NCI-H2029 (cell line): ENCODE measurements at regions not wholly inside any gene's neighbourhood (a gene's known extent, or its start where the extent isn't known, plus 50 kb on each side); places are given as distances from the start of the nearest gene placed in this dataset.
"Not testable (repeated sequence)": the region's sequence is repeated elsewhere in the genome, so short reads cannot be mapped to it uniquely, and the experiment has no call there.

Experiments
- DNase-seq: peaks from one replicate; lab custom pipeline; 2025; lab: John Stamatoyannopoulos, UW

DNA sequence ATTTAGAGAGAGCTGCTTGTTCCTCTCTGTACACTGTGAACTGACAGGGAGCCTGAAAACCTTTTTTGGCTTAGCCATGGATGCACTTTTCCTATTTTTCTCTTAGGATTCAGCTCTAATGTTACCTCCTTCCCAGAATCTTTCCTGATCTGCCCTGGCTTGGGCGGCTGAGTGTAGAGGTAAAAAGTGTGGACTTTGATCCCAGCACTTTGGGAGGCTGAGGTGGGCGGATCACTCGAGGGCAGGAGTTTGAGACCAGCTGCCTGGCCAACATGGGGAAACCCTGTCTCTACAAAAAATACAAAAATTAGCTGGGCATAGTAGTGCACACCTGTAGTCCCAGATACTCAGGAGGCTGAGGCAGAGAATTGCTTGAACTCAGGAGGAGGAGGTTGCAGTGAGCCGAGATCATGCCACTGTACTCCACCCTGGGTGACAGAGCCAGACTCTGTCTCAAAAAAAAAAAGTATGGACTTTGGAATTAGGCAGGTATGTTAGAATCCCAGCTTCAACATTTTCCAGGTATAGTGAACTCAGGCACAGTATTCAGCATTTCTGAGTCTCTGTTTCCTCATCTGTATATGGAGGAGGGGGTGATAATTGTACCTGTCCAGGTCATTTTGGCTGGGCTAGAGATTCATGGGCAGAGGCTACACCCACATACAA is 212.5 kb upstream of the EEF2KMT start:
- no peak for DNase-seq

DNA sequence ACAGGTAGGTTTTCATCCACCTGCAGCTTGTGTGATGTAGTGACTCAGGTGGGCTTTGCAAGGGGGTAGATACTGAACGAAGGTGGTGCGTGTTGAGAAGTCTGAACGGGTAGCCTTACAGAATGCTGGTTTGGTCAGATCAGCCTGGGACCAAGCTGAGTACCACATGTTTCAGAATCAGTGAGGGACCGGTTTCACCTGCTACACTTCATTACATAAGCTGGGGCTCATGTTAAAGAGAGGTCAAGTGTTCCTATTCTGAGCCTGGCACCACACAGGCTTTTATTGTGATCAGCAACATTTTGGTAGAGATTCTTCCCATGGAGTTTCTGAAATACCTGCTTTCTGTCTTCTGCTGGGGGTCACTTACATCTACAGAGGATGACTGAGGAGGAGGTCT is 207.4 kb upstream of the EEF2KMT start:
- DNase-seq = no peak

DNA sequence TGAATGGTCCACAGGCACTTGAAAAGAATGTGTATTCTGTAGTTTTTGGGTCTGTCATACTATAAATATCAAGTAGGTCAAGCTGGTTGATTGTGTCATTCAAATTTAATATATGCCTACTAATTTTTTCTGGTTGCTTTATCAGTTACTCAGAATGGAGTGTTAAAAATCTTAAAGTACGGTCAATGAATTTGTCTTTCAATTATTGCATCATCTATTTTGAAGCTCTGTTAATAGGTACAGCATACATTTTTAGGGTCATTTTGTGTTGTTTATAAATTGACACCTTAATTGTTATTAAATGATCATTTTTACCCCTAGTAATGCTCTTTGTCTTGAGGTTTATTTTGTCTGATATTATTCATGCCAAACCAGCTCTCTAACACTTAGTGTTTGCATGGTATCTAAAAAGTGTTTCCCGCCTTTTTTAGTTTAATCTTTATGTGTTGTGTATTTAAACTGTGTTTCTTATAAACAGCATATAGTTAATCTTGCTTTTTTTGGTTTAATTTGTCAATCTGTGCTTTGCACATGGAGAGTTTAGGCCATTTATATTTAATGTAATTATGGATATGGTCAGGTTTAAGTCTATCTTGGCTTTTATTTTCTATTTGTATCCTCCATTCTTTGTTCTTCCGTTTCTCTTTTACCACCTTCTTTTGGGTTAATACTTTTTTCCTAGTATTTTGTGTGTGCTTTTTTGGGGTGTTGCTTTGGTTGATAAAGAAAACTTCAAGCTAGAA is 204.9 kb upstream of the EEF2KMT start:
- no peak for DNase-seq

DNA sequence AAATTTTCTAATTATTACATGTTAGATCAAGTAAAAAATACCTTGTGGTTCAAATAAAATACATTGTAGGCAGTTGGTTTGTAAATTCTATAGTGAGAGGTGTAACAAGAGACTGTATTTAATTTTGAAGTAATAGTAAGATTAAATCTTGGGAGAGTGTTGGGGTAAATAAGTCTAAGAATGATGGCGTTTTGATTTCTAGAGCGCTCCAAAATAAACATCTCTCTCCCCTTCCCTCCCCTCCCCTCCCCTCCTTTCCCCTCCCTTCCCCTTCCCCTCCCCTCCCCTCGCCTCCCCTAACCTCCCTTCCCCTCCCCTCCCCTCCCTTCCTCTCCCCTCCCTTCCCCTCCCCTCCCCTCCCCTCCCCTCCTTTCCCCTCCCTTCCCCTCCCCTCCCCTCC is 200.6 kb upstream of the EEF2KMT start:
- DNase-seq = no peak

DNA sequence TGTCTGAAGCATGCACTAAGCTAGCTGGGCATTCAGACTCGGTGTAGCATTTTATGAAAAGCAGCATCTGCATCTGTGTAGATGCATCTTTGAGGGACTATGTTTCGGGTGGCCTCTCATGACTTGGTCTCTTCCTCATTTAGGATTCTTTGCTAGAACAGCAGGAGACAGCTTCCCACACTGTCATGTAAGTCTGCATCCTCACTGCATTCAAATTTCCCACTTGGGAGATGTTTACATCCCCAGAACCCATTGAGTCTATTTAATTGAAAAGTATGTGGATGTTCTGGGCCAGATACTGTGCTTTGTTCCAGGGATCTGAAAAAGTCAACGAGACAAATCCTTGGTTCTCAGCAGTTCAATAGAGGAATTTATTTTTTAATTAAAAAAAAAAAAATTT is 198.6 kb upstream of the EEF2KMT start:
- no peak for DNase-seq

DNA sequence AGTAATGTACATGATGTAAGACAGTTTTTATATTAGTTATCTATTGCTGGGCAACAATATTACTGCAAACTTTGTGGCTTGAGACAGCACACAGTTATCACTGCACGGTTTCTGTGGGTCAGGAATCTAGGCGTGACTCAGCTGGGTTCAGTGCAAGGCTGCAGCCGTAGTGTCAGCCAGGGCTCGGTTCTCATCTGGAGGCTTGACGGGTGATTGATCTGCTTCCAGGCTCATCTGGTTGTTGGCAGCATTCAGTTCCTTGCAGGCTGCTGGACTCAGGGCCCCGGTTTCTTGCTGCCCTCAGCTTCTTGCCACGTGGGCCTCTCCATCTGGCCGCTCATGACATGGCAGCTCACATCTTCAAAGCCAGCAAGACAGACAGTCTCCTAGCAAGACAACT is 197.7 kb upstream of the EEF2KMT start:
- DNase-seq = not testable (repeated sequence)

DNA sequence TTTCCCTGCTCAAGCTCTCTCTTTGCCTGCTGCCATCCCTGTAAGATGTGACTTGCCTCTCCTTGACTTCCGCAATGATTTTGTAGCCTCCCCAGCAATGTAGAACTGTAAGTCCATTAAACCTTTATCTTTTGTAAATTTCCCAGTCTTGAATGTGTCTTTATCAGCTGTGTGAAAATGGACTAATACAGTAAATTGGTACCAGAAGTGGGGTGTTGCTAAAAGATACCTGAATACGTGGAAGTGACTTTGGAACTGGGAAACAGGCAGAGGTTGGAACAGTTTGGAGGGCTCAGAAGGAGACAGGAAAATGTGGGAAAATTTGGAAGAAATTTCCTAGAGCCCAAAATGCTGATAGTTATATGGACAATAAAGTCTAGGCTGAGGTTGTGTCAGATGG is 184.6 kb upstream of the EEF2KMT start:
- DNase-seq = not testable (repeated sequence)

DNA sequence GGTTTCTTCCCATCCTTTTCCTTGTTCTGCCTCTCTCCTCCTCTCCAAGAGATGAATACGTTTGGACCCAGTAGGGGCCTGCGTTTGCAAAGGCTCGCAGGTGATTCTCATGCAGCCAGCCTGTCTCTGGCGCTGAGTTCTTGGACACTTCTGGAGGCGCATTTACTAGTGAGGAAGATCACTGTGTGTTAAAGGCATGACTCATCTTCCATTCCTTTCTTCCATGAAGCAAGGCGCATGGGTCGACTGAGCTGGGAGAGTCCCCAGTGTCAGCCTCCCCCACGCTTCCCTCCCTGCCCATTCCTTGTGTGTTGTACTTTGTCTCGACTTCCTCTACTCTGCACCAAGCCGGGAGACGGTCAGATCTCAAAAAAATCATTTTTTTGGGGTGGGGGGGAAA is 159.9 kb upstream of the EEF2KMT start:
- no peak for DNase-seq

DNA sequence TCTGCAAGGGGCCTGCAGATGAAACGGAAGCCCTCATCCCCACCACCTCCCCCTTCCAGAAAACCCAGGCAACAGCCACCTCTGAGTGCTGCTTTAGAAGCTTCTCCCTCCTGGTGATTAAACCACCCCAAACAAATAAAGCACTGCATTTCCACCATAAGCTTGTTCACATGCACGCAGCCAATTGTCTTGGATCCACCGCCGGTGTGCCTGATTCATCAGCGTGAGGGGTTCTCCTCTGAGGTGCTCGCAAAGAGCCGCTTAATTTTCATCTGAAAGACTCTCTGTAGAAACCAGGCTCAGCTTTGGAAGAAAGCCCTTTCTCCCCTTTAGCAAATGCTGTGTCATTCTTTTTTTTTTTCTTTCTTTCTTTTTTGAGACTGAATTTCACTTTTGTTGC is 155.2 kb upstream of the EEF2KMT start:
- no peak for DNase-seq

DNA sequence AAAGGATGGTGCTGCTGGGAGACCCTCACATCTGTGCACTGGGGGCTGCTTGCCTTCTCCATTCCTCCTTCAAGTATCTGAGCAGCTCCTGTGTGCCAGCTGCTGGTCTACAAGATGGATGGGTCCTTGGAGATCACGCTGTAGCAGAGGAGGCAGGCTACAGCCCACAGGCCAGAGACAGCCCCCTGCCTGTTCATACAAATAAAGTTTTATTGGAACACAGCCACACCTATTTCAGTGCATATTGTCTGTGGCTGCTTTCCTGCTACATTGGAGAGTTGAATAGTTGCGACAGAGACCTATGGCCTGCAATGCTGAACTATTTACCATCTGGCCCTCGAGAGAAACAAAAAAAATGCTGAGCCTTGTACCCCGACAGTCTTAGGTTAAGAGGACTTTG is 149.8 kb upstream of the EEF2KMT start:
- DNase-seq = not testable (repeated sequence)

DNA sequence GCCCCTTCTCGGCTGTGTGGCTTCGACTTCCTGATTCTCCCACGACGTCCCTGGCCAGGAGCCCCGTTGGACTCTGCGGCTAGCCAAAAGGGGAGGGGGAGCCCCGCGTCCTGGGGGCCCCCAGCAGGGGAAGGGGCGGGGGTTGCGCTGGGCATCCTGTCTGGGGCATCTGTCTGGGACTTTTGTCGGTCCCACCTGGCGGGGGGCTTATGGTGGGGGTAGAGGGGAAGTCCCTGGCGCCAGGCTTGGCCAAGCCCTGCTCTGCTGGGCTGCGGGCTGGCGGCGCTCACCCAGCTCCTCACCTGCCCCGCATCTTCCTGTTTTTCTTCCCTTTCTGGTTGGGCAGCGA is 142.7 kb upstream of the EEF2KMT start:
- not testable (repeated sequence) for DNase-seq

DNA sequence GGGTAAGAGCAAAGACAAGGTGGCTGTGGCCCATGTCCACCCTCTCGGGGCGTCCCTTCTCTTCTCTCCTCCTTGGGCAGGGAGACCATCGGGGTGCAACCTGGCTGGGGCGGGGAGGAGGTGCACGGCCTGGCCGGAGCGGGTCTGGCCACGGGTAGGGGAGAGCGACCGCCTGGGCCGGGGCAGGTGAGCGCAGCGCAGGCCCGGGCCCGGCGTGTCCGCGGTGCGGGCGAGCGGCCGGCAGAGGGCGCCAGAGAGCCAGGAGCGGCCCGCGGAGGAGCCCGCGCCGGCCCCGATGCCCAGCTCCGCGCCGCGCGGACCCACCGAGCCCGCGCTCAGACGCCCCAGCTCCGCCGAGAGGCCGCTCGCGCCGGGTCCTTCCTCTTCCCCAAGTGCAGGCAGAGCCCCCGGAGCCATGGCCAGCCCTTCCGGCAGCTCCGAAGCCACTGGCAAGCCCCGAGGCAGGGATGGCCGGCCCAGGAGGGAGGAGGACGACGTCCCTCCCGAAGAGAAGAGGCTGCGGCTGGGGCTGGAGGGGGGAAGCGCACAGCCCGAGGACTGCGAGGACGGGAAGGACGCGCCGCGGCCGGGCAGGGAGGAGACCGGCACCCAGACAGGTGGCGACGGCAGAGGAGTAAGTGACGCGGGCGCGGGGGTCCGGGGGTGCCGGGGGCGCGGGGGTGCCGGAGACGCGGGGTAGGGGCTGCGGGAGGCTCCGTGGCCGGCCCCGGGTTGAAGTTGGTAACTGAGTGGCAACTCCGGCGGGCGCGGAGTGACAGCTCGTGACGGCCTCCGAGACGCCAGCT is 142.1 kb upstream of the EEF2KMT start:
- not testable (repeated sequence) for DNase-seq

DNA sequence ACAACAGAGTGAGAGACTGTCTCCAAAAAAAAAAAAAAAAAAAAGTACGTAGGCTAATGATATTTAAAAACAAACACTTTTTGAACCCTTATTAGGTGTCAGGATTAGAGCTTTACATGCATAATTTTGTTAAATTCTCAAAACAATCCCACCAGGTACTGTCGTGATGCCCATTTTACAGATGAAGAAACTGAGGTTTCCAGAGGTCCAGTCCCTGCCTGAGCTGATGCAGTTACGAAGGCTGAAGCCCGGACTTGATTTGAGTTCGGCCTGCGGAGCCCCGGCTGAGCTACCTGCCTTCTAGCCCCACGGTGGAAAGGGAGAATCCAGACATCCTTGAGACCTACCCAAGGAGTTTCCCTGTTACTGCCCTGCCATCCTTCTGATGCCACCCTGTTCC is 137.5 kb upstream of the EEF2KMT start:
- DNase-seq = no peak

DNA sequence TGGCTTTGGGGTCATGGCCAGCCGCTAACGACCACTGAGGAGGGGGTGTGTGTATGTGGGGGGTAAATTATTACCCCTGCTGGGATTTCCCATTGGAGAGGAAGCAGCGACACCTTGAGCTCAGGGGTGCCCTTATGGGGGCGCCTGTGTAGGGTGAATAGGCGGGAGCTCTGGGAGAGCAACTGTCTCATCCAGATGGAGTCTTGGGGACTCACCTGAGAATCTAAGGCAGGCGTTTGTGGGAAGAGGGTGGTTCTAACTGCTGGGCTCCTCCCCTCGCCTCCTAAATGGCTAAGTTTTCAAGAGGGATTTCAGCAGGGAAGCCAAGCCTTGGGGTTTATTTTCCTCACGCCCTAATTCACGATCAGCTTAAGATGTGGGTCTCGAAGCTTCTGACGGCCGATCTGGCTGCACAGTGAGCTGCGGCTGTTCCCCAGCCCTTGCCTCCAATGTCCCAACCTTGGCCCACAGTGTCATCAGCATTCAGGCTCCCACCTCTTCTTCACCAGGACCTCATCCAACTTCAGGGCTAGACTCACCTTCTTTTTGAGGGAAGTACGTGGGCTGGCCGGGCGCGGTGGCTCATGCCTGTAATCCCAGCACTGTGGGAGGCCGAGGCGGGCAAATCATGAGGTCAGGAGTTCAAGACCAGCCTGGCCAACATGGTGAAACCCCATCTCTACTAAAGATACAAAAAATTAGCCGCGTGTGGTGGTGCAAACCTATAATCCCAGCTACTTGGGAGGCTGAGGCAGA is 136.9 kb upstream of the EEF2KMT start:
- DNase-seq = no peak

DNA sequence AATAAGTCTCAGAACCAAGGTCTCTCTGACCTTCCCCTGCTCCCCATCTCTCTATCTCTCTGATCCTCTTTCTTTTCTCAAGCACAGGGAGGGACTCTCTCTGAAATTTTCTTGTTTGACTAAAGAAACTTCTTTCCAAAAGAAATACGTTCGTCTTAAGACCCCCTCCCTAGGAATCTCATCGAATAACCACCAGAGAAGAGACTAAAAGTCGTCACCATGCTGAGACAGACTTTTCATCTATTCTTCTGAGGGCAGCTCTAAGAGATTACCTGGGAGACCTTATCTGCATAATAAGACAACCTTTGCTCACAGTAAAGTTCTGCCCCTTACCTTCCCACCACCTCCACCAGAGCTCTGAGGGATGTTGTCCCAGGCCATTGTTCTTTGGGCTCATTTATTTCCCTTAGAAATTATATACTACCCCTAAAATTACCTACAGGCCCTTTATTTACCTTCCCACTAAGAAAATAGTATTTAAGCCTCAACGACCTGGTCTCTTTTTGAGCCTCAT is 133.7 kb upstream of the EEF2KMT start:
- no peak for DNase-seq

DNA sequence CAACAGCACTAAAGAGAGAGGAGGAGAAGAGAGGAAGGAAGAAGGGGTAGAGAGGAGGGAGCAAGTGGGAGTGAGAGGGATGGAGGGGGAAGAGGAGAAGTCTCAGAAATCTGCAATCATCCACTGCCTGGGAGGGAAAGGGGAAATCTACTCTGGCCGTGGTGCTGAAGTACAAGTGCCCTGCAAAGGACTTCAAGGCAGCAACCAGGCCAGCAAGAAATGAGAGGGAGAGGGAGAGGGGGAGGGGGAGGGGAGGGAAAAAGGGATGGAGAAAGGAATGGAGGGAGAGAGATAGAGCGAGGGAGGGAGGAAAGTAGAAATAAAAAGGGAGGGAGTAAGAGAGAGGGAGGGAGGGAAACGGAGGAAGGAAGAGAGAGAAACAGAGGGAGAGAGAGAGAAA is 130.8 kb upstream of the EEF2KMT start:
- no peak for DNase-seq

DNA sequence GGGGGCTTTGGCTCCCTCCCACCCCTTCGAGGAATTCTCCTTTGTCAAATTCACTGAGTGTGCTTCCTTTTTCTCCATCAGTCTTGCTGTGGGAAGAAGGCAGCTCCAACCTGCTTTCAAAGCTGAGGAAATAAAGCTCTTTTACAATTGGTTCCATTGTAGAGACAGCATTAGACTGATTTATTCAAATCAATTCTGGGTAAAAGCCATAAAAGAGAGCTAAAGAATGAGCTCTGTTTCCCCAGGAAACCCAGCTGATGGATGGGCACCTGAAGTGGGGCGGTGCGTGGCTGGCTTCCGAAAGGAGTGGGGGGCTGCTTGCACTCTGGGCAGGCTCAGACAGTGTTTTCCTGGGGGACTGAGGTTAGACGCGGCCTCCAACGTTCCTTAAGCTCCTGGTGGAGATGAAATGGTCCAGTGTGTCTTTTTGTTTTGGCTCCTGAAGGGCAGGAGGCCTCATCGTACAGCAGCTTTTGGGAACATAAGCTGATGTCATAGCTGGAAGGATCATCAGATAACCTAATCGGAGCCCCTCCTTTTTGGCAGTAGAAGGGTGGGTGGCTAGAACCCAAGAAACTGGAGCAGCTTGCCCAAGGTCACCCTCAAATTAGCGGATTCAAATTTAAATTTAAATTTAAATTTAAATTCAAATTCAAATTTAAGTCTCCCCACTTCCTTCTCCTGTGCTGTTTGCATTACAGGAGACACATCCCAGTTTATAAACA is 128.5 kb upstream of the EEF2KMT start:
- no peak for DNase-seq

DNA sequence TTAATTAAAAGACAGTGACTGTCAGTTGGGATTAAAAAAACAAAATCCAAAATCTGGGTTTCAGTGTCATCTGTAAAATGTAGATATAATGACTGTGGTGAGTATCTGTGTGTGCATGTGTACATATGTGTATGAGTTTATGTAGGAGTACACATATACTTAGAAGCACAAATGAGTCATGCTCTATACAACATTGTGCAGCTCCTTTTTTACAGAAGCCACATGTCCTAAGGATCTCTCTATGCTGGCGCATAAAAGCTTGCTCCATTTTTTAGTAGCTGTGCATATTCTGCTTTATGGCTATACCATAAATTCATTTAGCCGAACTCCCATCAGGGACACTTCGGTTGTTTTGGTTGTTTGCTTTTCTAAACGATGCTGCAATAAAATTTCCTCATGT is 125.2 kb upstream of the EEF2KMT start:
- DNase-seq = no peak

DNA sequence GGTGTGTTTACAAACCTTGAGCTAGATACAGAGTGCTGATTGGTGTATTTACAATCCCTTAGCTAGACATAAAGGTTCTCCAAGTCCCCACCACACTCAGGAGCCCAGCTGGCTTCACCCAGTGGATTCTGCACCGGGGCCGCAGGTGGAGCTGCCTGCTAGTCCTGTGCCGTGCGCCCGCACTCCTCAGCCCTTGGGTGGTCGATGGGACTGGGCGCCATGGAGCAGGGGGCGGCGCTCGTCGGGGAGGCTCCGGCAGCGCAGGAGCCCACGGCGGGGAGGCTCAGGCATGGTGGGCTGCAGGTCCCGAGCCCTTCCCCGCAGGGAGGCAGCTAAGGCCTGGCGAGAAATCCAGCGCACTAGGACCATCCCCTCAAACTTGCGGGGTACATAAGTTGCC is 124.2 kb upstream of the EEF2KMT start:
- DNase-seq = not testable (repeated sequence)

DNA sequence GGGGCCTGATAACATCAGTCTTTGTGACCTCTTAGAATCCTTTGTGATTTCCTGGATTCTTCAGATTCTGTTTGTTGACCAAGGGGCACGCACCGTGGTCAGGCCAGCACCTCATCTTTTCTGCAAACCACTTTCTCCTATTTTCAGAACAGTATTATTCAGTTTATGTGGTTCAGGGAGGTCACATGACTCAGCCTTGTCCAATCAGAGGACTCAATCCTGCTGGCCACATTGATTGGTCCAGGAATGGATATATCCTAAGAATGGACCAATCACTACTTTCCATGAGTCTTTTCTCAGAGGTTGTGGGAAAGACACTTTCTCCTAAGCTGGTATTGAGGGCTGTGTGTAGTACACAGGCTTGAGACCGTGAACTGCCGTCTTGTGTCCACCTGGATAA is 123.1 kb upstream of the EEF2KMT start:
- DNase-seq = no peak

DNA sequence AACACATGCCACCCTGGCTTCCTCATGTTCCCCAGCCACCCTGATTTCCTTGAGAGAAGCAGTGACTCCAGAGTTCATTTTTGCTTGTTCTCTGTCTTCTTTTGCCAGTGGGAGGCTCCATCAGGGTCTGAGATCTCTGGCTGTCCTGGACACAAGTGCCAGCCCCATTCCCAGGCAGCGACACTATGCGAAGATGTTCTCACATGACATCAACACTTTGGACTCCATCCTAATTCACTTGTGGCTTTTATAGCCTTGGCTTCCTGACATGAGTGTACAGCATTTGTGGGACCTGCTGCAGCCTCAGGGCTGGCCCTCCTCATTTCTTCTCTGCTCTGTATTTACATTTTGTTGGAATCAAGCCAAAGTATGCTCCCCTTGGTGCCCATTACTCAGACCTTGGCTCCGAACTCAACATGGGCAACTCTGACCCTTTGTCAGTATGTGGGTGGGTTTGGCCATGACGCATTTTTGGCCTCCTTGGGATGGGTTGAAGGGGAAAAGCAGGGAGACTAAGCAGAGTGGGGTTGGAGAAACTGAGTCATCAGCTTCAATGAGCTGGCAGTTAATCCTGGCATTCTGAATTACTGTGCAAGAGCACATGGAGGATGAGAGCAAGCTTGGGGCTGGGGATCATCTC is 119.0 kb upstream of the EEF2KMT start:
- no peak for DNase-seq
